ENCODE measurements at regions not wholly inside any gene's neighbourhood (a gene's known extent, or its start where the extent isn't known, plus 50 kb on each side); places are given as distances from the start of the nearest gene placed in this dataset.
"Not testable (repeated sequence)": the region's sequence is repeated elsewhere in the genome, so short reads cannot be mapped to it uniquely, and the experiment has no call there.

- no peak for DNase-seq
Measured at GRCh38 chr6:15184441-15184861, 61.4 kb upstream of the JARID2 start.

DNA sequence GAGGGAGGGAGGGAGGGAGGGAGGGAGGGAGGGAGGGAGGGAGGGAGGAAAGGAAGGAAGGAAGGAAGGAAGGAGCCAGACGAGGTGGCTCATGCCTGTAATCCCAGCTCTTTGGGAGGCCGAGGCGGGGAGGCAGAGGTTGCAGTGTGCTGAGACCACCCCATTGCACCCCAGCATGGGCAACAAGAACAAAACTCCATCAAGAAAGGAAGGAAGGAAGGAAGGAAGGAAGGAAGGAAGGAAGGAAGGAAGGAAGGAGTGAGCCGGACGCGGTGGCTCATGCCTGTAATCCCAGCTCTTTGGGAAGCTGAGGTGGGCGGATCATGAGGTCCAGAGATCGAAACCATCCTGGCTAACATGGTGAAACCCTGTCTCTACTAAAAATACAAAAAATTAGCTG is 60.8 kb upstream of the JARID2 start:
- not testable (repeated sequence) for DNase-seq

- not testable (repeated sequence) for DNase-seq
Measured at GRCh38 chr6:15193451-15193850, 52.4 kb upstream of the JARID2 start.

DNA sequence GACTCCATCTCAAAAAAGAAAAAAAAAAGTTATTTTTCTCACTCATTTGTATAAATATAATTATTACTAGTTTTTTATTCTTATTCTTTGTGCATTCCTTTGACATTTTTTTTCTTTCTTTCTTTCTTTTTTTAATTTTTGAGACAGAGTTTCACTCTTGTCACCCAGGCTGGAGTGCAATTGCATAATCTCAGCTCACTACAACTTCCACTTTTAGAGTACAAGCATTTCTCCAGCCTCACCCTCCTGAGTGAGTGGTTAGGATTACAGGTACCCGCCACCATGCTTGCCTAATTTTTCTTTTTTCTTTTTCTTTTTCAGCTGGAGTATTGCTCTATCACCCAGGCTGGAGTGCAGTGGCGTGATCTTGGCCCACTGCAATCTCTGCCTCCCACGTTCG is 51.4 kb upstream of the JARID2 start:
- DNase-seq, result no peak

Measured in NCI-H524 (cell line).